ENCODE measurements at regions not wholly inside any gene's neighbourhood (a gene's known extent, or its start where the extent isn't known, plus 50 kb on each side); places are given as distances from the start of the nearest gene placed in this dataset.

DNA sequence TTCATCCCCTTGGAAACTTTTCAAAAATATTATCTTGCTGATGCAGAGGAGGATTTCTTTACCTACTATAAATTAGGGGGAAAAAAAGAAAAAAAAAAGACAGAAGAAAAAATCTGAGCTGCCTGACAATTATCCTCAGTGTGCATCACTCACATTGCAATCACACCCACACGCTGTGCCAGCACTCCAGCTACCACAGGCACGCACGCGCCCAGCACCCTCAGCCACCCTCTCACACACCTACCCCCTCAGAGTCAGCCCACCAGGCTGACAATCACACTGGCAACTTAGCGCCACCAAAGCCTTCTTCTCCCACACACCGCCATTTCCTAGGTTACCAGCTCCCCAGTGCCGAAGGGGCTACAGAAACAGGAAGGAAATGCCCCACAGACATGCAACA lies 236.1 kb downstream of the KCNA4 start:
- POLR2A ChIA-PET: no interaction called here
- TF ChIP-seq ZNF384 (IDR thresholded peaks at IDR 0.05): no peak
- no peak for TF ChIP-seq SP1 (IDR thresholded peaks at IDR 0.05)
- TF ChIP-seq TARDBP (IDR thresholded peaks at IDR 0.05): no peak
- no peak for TF ChIP-seq NFRKB (IDR thresholded peaks at IDR 0.05)
- TF ChIP-seq BHLHE40 (IDR thresholded peaks at IDR 0.05; ENCODE audit: borderline replicate concordance): no peak
- TF ChIP-seq SUZ12 (IDR thresholded peaks at IDR 0.05): no peak
- TF ChIP-seq FOXA1 (IDR thresholded peaks at IDR 0.05): no peak
- CTCF ChIA-PET: no interaction called here
- no peak for DNase-seq (ENCODE audit: extremely low spot score)

DNA sequence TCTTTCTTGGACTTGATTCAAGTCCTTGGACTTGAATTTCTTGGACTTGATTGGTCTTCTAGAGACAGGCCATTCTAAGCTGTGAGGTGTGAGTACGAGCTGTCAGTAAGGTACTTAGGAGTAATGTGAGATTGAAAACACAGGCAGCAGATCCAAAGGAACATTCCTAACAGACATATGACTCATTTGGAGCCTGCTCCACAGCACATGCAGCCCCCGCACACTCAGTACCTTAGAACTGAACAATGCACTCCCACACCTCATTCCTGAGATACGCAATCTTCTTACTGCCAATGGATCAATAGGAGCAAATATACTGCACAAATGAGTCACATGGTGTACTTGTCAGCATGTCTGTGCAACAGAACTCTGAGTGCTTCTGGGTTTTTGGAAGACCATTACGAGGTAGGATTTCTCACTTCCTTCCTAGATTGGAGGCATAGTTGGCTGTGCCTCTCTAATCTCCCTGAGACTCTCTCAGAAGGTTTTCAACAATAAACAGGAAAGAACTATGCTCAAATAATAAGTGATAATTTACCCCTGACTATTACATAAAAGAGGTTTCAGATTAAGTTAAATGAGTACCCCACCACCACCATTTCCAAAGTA lies 243.1 kb downstream of the KCNA4 start:
- TF ChIP-seq SUZ12 (IDR thresholded peaks at IDR 0.05): no peak
- no peak for TF ChIP-seq CTBP1 (IDR thresholded peaks at IDR 0.05; ENCODE audit: borderline replicate concordance)
- TF ChIP-seq HDGF (IDR thresholded peaks at IDR 0.05; ENCODE audit: borderline replicate concordance): no peak
- TF ChIP-seq TARDBP (IDR thresholded peaks at IDR 0.05): no peak
- no peak for TF ChIP-seq ELF4 (IDR thresholded peaks at IDR 0.05)
- no peak for TF ChIP-seq FOXA1 (IDR thresholded peaks at IDR 0.05)
- TF ChIP-seq LEF1 (IDR thresholded peaks at IDR 0.05; ENCODE audit: borderline replicate concordance): no peak
- no peak for TF ChIP-seq ARNT (IDR thresholded peaks at IDR 0.05)
- no peak for TF ChIP-seq SP1 (IDR thresholded peaks at IDR 0.05)
- TF ChIP-seq FOXM1 (IDR thresholded peaks at IDR 0.05; ENCODE audit: borderline replicate concordance): no peak
- TF ChIP-seq L3MBTL2 (conservative IDR thresholded peaks at IDR 0.05): no peak
- no peak for TF ChIP-seq ZNF384 (IDR thresholded peaks at IDR 0.05)
- no peak for TF ChIP-seq FOXK2 (IDR thresholded peaks at IDR 0.05)
- TF ChIP-seq BHLHE40 (IDR thresholded peaks at IDR 0.05; ENCODE audit: borderline replicate concordance): no peak
- TF ChIP-seq PKNOX1 (IDR thresholded peaks at IDR 0.05): no peak
- TF ChIP-seq NFRKB (IDR thresholded peaks at IDR 0.05): no peak
- CTCF ChIA-PET: no interaction called here
- POLR2A ChIA-PET: no interaction called here
- DNase-seq (ENCODE audit: extremely low spot score): no peak

GRCh38 chr11:29756871-29757270 lies 260.0 kb downstream of the KCNA4 start:
- DNase-seq (ENCODE audit: extremely low spot score): no peak
- POLR2A ChIA-PET: no interaction called here
- TF ChIP-seq BHLHE40 (IDR thresholded peaks at IDR 0.05; ENCODE audit: borderline replicate concordance) (no peak), LEF1 (IDR thresholded peaks at IDR 0.05; ENCODE audit: borderline replicate concordance) (no peak), PKNOX1 (IDR thresholded peaks at IDR 0.05) (no peak), SP1 (IDR thresholded peaks at IDR 0.05) (no peak), TARDBP (IDR thresholded peaks at IDR 0.05) (no peak), NFRKB (IDR thresholded peaks at IDR 0.05) (no peak), FOXK2 (IDR thresholded peaks at IDR 0.05) (no peak), ELF4 (IDR thresholded peaks at IDR 0.05) (no peak), FOXA1 (IDR thresholded peaks at IDR 0.05) (no peak), ARNT (IDR thresholded peaks at IDR 0.05) (no peak), FOXM1 (IDR thresholded peaks at IDR 0.05; ENCODE audit: borderline replicate concordance) (no peak), SUZ12 (IDR thresholded peaks at IDR 0.05) (no peak), L3MBTL2 (conservative IDR thresholded peaks at IDR 0.05) (no peak), CTBP1 (IDR thresholded peaks at IDR 0.05; ENCODE audit: borderline replicate concordance) (no peak), HDGF (IDR thresholded peaks at IDR 0.05; ENCODE audit: borderline replicate concordance) (no peak), ZNF384 (IDR thresholded peaks at IDR 0.05) (no peak)
- CTCF ChIA-PET: no interaction called here

DNA sequence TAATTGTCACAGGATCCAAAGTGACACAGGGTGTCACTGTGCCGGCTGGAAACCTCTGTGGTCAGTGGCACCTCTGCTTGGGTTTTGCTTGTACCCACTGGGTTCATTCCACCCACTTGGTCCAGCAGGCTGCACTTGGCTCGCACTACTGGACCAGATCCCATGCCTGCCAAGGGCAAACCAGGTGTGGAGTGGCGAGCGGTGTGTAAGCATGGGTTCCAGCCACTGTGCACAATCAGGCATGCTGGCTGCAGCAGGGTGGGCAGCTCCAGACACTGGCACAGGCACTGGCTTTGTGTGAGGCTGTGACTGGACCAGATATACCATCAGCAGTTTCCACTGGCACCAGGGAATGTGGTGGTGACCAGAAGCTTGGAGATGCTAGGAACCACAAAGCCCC lies 261.4 kb downstream of the KCNA4 start:
- POLR2A ChIA-PET: no interaction called here
- CTCF ChIA-PET: no interaction called here
- DNase-seq (ENCODE audit: extremely low spot score): no peak
- no peak for TF ChIP-seq ARNT (IDR thresholded peaks at IDR 0.05)
- TF ChIP-seq BHLHE40 (IDR thresholded peaks at IDR 0.05; ENCODE audit: borderline replicate concordance): no peak
- TF ChIP-seq PKNOX1 (IDR thresholded peaks at IDR 0.05): no peak
- TF ChIP-seq TARDBP (IDR thresholded peaks at IDR 0.05): no peak
- no peak for TF ChIP-seq FOXM1 (IDR thresholded peaks at IDR 0.05; ENCODE audit: borderline replicate concordance)
- no peak for TF ChIP-seq HDGF (IDR thresholded peaks at IDR 0.05; ENCODE audit: borderline replicate concordance)
- no peak for TF ChIP-seq NFRKB (IDR thresholded peaks at IDR 0.05)
- no peak for TF ChIP-seq FOXK2 (IDR thresholded peaks at IDR 0.05)
- TF ChIP-seq SUZ12 (IDR thresholded peaks at IDR 0.05): no peak
- TF ChIP-seq ZNF384 (IDR thresholded peaks at IDR 0.05): no peak
- TF ChIP-seq ELF4 (IDR thresholded peaks at IDR 0.05): no peak

DNA sequence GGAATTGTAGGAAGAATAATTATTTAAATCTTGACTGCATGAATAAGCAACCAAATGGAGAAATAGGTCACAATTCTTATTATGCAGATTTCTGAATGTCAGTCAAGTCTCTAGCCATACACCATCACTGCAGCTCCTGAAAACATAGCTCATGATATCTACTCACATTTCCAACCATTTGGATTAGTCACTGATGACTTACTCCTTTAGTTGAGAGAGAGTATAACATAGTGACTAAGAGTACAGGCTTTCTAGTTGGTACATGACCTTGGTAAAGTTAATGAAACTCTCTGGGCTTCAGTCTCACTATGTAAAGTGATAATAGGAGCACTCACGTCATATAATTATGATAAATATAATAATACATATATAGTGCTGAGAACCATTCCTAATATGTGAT lies 265.2 kb downstream of the KCNA4 start:
- DNase-seq (ENCODE audit: extremely low spot score): no peak
- TF ChIP-seq L3MBTL2 (conservative IDR thresholded peaks at IDR 0.05) (no peak), ELF4 (IDR thresholded peaks at IDR 0.05) (no peak), FOXK2 (IDR thresholded peaks at IDR 0.05) (no peak), SUZ12 (IDR thresholded peaks at IDR 0.05) (no peak), FOXA1 (IDR thresholded peaks at IDR 0.05) (no peak), ARNT (IDR thresholded peaks at IDR 0.05) (no peak), NFRKB (IDR thresholded peaks at IDR 0.05) (no peak), BHLHE40 (IDR thresholded peaks at IDR 0.05; ENCODE audit: borderline replicate concordance) (no peak), FOXM1 (IDR thresholded peaks at IDR 0.05; ENCODE audit: borderline replicate concordance) (no peak)
- POLR2A ChIA-PET: no interaction called here
- CTCF ChIA-PET: no interaction called here

DNA sequence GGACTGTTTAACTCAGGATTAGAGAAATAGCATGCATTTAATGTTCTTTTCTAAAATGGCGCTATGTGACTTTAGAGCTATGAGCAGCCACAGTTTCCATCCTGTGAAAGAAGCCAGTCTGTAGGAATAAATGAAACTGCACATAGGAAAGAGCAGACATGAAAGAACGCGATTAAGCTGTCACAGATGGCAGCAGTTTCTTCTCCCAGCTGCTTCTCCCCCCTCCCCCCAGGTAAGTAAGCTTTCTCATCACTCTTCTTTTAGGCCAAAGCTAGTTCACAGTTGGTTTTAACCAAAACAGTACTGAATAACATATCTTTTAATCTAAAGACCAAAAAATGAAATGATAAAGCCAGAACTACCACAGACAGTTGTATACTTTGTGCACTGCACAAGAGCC lies 266.4 kb downstream of the KCNA4 start:
- DNase-seq (ENCODE audit: extremely low spot score): no peak
- no peak for TF ChIP-seq L3MBTL2 (conservative IDR thresholded peaks at IDR 0.05)
- no peak for TF ChIP-seq SP1 (IDR thresholded peaks at IDR 0.05)
- ChIA-PET CTCF (interaction anchor here (0.6 kb wide), 1 partner anchor 12 kb away, joined by 6 read pairs; no protein-coding TSS in a partner anchor), POLR2A (no interaction called here)
